ENCODE measurements at regions not wholly inside any gene's neighbourhood (a gene's known extent, or its start where the extent isn't known, plus 50 kb on each side); places are given as distances from the start of the nearest gene placed in this dataset.

DNA sequence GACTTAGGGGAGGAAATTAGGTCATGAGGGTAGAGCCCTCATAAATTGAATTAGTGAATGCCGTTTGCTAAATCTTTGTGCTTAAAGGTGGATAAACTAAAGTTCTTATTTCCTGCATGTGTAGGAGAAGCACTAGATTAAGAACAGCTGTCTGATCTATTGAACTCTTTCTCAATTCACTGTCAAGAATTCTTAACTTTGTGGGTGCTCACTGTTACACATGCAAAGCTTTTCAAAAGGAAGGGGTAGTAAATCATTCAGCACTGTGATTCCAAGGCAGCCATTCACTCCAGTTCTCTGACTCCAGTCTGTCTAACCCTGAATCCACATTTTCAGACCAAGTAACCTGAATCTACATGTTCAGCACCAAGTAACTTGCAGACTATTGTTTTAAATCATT is 1520.1 kb downstream of the PCDH18 start (continued):
- TF ChIP-seq, protein P1, sequence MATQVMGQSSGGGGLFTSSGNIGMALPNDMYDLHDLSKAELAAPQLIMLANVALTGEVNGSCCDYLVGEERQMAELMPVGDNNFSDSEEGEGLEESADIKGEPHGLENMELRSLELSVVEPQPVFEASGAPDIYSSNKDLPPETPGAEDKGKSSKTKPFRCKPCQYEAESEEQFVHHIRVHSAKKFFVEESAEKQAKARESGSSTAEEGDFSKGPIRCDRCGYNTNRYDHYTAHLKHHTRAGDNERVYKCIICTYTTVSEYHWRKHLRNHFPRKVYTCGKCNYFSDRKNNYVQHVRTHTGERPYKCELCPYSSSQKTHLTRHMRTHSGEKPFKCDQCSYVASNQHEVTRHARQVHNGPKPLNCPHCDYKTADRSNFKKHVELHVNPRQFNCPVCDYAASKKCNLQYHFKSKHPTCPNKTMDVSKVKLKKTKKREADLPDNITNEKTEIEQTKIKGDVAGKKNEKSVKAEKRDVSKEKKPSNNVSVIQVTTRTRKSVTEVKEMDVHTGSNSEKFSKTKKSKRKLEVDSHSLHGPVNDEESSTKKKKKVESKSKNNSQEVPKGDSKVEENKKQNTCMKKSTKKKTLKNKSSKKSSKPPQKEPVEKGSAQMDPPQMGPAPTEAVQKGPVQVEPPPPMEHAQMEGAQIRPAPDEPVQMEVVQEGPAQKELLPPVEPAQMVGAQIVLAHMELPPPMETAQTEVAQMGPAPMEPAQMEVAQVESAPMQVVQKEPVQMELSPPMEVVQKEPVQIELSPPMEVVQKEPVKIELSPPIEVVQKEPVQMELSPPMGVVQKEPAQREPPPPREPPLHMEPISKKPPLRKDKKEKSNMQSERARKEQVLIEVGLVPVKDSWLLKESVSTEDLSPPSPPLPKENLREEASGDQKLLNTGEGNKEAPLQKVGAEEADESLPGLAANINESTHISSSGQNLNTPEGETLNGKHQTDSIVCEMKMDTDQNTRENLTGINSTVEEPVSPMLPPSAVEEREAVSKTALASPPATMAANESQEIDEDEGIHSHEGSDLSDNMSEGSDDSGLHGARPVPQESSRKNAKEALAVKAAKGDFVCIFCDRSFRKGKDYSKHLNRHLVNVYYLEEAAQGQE (IDR thresholded peaks at IDR 0.05; ENCODE audit: low read depth) = no peak
- TF ChIP-seq CEBPB (IDR thresholded peaks at IDR 0.05; ENCODE audit: low read depth) (no peak), ZNF274 (IDR thresholded peaks at IDR 0.05; ENCODE audit: low read depth, low read length) (no peak), JUND (IDR thresholded peaks at IDR 0.05) (no peak), SRF (IDR thresholded peaks at IDR 0.05; ENCODE audit: low read depth) (no peak), CBX3 (IDR thresholded peaks at IDR 0.05; ENCODE audit: low read depth) (no peak), EZH2 (IDR thresholded peaks at IDR 0.05) (no peak), YY1 (IDR thresholded peaks at IDR 0.05; ENCODE audit: extremely low read depth, insufficient replicate concordance, low read depth, low read length) (no peak)
- TF ChIP-seq, protein P2, sequence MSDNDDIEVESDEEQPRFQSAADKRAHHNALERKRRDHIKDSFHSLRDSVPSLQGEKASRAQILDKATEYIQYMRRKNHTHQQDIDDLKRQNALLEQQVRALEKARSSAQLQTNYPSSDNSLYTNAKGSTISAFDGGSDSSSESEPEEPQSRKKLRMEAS (IDR thresholded peaks at IDR 0.05) = no peak

DNA sequence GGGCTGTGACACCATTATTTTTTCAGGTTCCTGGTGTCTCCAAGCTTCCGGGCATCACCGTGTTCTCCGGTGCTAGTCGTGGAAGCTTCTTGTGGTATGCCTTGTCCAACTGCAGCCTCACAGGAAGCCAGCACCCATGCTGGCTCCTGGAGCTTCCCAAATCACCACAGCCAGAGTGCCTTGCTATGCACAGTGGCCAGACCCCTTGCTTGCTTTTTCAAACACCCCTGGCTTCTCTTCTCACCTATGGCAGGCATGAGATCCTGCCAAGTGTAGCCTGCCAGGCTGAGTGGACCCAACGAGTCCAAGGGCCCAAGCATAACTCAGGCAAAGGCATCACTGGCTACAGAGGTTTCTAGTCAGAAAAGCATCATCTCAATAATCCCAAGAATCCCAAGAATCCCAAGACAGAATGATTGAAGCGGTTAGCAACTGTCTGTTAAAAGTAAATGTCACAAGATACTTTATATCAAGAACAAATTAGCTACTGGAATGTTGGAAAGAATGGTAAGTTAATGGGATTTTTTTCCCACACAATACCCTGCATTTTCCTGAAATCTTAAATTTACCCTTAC is 1522.9 kb downstream of the PCDH18 start:
- H3K9ac ChIP-seq (ENCODE audit: low read length) = no peak overlapping the region
- ChIA-PET POLR2A (no interaction called here), RAD21 (ENCODE audit: low non-redundant PET in 1 of 2, low total read pairs in 2 of 2, uncharacterized antibody in 2 of 2, unreplicated experiment in 2 of 2) (no interaction called here), CTCF (no interaction called here)
- no TSS peak for BruUV-seq (replicated peaks)
- H3K9me2 ChIP-seq (ENCODE audit: insufficient read depth) = no peaks in the 10 kb centered on the region
- H3K27me3 ChIP-seq (ENCODE audit: insufficient read depth, low read length) = no peaks in the 10 kb centered on the region
- ATAC-seq = no peak
- H3K4me3 ChIP-seq (replicated peaks in 1 of 2; ENCODE audit: low read depth in 1 of 2, low read length in 2 of 2) = no peak overlapping the region
- H3K9me3 ChIP-seq (ENCODE audit: control insufficient read depth in 1 of 2, insufficient read depth in 1 of 2, low read depth in 1 of 2, low read length in 2 of 2) = peaks cover 0 to 3% of the 10 kb centered on the region in 2 experiments; a peak in 1 of 4 replicates
- no peaks in the 10 kb centered on the region for H3K79me2 ChIP-seq (ENCODE audit: insufficient read depth, low read length)
- no peaks in the 10 kb centered on the region for H3K4me1 ChIP-seq (ENCODE audit: control insufficient read depth in 1 of 2, insufficient read depth in 2 of 2, low read length in 2 of 2)
- no peak overlapping the region for H2AFZ ChIP-seq (ENCODE audit: low read depth, low read length, poor library complexity, severe bottlenecking)
- no peak overlapping the region for H3K27ac ChIP-seq (ENCODE audit: low read depth, low read length)
- no peak overlapping the region for H3K4me2 ChIP-seq (ENCODE audit: low read length)
- no peak for DNase-seq (ENCODE audit: low read depth, low spot score)
- H4K20me1 ChIP-seq (ENCODE audit: insufficient read depth) = no peaks in the 10 kb centered on the region
- intact Hi-C loops (cut with micrococcal nuclease) = no loop called here
- no peaks in the 10 kb centered on the region for H3K36me3 ChIP-seq (ENCODE audit: control insufficient read depth in 1 of 2, insufficient read depth in 2 of 2, low read length in 2 of 2)
- TF ChIP-seq SP1 (IDR thresholded peaks at IDR 0.05; ENCODE audit: low read depth) = no peak
- no peak for TF ChIP-seq ZFX (IDR thresholded peaks at IDR 0.05)
- TF ChIP-seq SIN3A (IDR thresholded peaks at IDR 0.05; ENCODE audit: low read depth) = no peak
- TF ChIP-seq RAD21 (IDR thresholded peaks at IDR 0.05; ENCODE audit: low read depth) = no peak
- TF ChIP-seq, protein P3, sequence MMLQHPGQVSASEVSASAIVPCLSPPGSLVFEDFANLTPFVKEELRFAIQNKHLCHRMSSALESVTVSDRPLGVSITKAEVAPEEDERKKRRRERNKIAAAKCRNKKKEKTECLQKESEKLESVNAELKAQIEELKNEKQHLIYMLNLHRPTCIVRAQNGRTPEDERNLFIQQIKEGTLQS (IDR thresholded peaks at IDR 0.05) = no peak
- TF ChIP-seq, protein P4, sequence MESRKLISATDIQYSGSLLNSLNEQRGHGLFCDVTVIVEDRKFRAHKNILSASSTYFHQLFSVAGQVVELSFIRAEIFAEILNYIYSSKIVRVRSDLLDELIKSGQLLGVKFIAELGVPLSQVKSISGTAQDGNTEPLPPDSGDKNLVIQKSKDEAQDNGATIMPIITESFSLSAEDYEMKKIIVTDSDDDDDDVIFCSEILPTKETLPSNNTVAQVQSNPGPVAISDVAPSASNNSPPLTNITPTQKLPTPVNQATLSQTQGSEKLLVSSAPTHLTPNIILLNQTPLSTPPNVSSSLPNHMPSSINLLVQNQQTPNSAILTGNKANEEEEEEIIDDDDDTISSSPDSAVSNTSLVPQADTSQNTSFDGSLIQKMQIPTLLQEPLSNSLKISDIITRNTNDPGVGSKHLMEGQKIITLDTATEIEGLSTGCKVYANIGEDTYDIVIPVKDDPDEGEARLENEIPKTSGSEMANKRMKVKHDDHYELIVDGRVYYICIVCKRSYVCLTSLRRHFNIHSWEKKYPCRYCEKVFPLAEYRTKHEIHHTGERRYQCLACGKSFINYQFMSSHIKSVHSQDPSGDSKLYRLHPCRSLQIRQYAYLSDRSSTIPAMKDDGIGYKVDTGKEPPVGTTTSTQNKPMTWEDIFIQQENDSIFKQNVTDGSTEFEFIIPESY (IDR thresholded peaks at IDR 0.05; ENCODE audit: extremely low read depth, insufficient replicate concordance, low read length) = no peak
- no peak for TF ChIP-seq EZH2phosphoT487 (IDR thresholded peaks at IDR 0.05; ENCODE audit: borderline replicate concordance)
- TF ChIP-seq, protein P1 (IDR thresholded peaks at IDR 0.05; ENCODE audit: low read depth) = no peak

Data from HCT116 (cell line).